HepG2 (cell line): ENCODE measurements at regions not wholly inside any gene's neighbourhood (a gene's known extent, or its start where the extent isn't known, plus 50 kb on each side); places are given as distances from the start of the nearest gene placed in this dataset.

Source experiments
- ATAC-seq: fragments of 200-7000 bp; cut with Tn5 transposase; 3 replicates; pipeline ENCODE4 v1.9.1; 2020; ENCODE audit warnings: mild to moderate bottlenecking, moderate library complexity
- BruUV-seq: library from RNA; stranded (reverse); fragments of 400-500 nt; replicated peaks from 2 replicates; lab custom pipeline; 2021; lab: Mats Ljungman, UMichigan
- CTCF ChIA-PET: fragments of 300-600 bp; formaldehyde crosslinking; extraction: SDS; loops from one replicate; lab custom pipeline; 2021; ENCODE audit warnings: low total read pairs, inconsistent platforms, low intra/inter-chr PET ratio; lab: Yijun Ruan, JAX
- POLR2A ChIA-PET: fragments of 350-600 bp; sonication (Branson Sonifier 250); formaldehyde crosslinking; loops from one replicate; lab custom pipeline; 2020; ENCODE audit warnings: antibody characterized with exemption, inconsistent platforms; lab: Yijun Ruan, JAX
- DNase-seq: peaks from one replicate; pipeline ENCODE4 v3.0.0-alpha.2; 2015; ENCODE audit warnings: low spot score
- FAIRE-seq: peaks from 3 replicates; lab custom pipeline; 2011; peaks lifted over from hg19 to GRCh38; lab: Jason Lieb, UNC
- H2AFZ ChIP-seq: one replicate; pipeline ENCODE4 v1.6.1; 2011; ENCODE audit warnings: low read length, inconsistent platforms
- H3K27ac ChIP-seq: fragments of 300-600 bp; 3 replicates; pipeline ENCODE4 v1.8.0; 2011; ENCODE audit warnings: mixed run types, mild to moderate bottlenecking, mixed read lengths, low read length, inconsistent platforms; ENCODE audit not compliant: insufficient read depth; ENCODE audit errors: extremely low read length
- H3K27me3 ChIP-seq, 2 experiments: fragments of 200-600 bp in 1 of 2; 2 replicates in 1 of 2; 3 replicates in 1 of 2; pipeline versions ENCODE4 v1.6.0 to v1.8.0; 2011; ENCODE audit warnings: low read length in 2 of 2, mild to moderate bottlenecking in 2 of 2, moderate library complexity in 2 of 2, inconsistent platforms in 1 of 2; ENCODE audit not compliant: insufficient read depth in 2 of 2, control insufficient read depth in 1 of 2
- H3K36me3 ChIP-seq, 2 experiments: fragments of 200-600 bp in 1 of 2; replicated peaks in 1 of 2; 2 replicates in 1 of 2; 3 replicates in 1 of 2; pipeline versions ENCODE4 v1.5.1 to v1.8.0; 2011; ENCODE audit warnings: low read length in 2 of 2, inconsistent platforms in 1 of 2; ENCODE audit not compliant: insufficient read depth in 2 of 2, control insufficient read depth in 1 of 2
- H3K4me1 ChIP-seq: 2 replicates; pipeline ENCODE4 v1.5.1; 2012; ENCODE audit warnings: low read length, inconsistent platforms; ENCODE audit not compliant: insufficient read depth
- H3K4me2 ChIP-seq: 2 replicates; pipeline ENCODE4 v1.6.0; 2011; ENCODE audit warnings: low read depth, low read length, inconsistent platforms
- H3K4me3 ChIP-seq, 3 experiments: fragments of 200-600 bp in 1 of 3; sonication (generic), shearing (Covaris generic) in 1 of 3; replicated peaks in 1 of 3; 2 replicates each; pipeline ENCODE4 v1.5.1; 2011 to 2016; ENCODE audit warnings: low read length in 3 of 3, inconsistent platforms in 2 of 3, low read depth in 2 of 3, mild to moderate bottlenecking in 2 of 3, control low read depth in 1 of 3, mixed read lengths in 1 of 3; ENCODE audit not compliant: insufficient read depth in 1 of 3
- H3K79me2 ChIP-seq: one replicate; pipeline ENCODE4 v1.6.1; 2011; ENCODE audit warnings: low read length, inconsistent platforms; ENCODE audit not compliant: insufficient read depth
- H3K9ac ChIP-seq: 2 replicates; pipeline ENCODE4 v1.6.0; 2011; ENCODE audit warnings: mild to moderate bottlenecking, low read depth, low read length, inconsistent platforms; ENCODE audit not compliant: insufficient read depth
- H3K9me3 ChIP-seq: 2 replicates; pipeline ENCODE4 v1.5.1; 2012; ENCODE audit warnings: mild to moderate bottlenecking, low read length
- H4K20me1 ChIP-seq: 2 replicates; pipeline ENCODE4 v1.6.0; 2011; ENCODE audit warnings: inconsistent platforms, mild to moderate bottlenecking, low read length, moderate library complexity; ENCODE audit not compliant: insufficient read depth
- BHLHE40 ChIP-seq: IDR thresholded peaks from 2 replicates; pipeline ENCODE4 v1.6.1; 2011; ENCODE audit warnings: low read length, improper control_type of control experiment
- FLYWCH1 ChIP-seq: sonication (generic); formaldehyde crosslinking; IDR thresholded peaks from 2 replicates; pipeline ENCODE4 v1.8.1; 2023; ENCODE audit warnings: mild to moderate bottlenecking, missing genetic modification reagents
- GFI1 ChIP-seq: sonication (generic); formaldehyde crosslinking; IDR thresholded peaks from 2 replicates; pipeline ENCODE4 v1.5.0; 2020; ENCODE audit warnings: missing genetic modification reagents, mild to moderate bottlenecking, borderline replicate concordance
- KAT8 ChIP-seq: IDR thresholded peaks from 2 replicates; pipeline ENCODE4 v1.6.1; 2016; ENCODE audit warnings: missing genetic modification reagents, missing compliant biosample characterization
- KMT2A ChIP-seq: sonication (generic); formaldehyde crosslinking; IDR thresholded peaks from 2 replicates; pipeline ENCODE4 v1.4.0; 2020; ENCODE audit warnings: missing genetic modification reagents
- SIN3B ChIP-seq: fragments of 150-350 bp; IDR thresholded peaks from 2 replicates; pipeline ENCODE4 v1.6.1; 2014; ENCODE audit warnings: low read length
- SOX13 ChIP-seq, 3 experiments: fragments of 450-650 bp in 1 of 3; sonication (generic) in 1 of 3; formaldehyde crosslinking in 1 of 3; IDR thresholded peaks in 2 of 3; conservative IDR thresholded peaks in 1 of 3; 2 replicates each; pipeline versions ENCODE4 v1.5.0 to v1.6.1; 2016 to 2020; ENCODE audit warnings: antibody characterized with exemption in 1 of 3, mild to moderate bottlenecking in 1 of 3, missing compliant biosample characterization in 1 of 3, missing genetic modification reagents in 1 of 3, moderate library complexity in 1 of 3
- TCF12 ChIP-seq, 2 experiments: fragments of 450-650 bp in 1 of 2; sonication (generic) in 1 of 2; formaldehyde crosslinking in 1 of 2; IDR thresholded peaks; 2 replicates each; pipeline versions ENCODE4 v1.6.1 to v1.8.0; 2017 to 2022; ENCODE audit warnings: antibody characterized with exemption in 1 of 2, mild to moderate bottlenecking in 1 of 2, missing genetic modification reagents in 1 of 2, moderate library complexity in 1 of 2
- THYN1 ChIP-seq: sonication (generic); formaldehyde crosslinking; IDR thresholded peaks from 2 replicates; pipeline ENCODE4 v1.8.1; 2023; ENCODE audit warnings: low read depth, mild to moderate bottlenecking, moderate library complexity, missing genetic modification reagents, borderline replicate concordance
- ZNF143 ChIP-seq: sonication (generic); formaldehyde crosslinking; IDR thresholded peaks from 2 replicates; pipeline ENCODE4 v1.4.0; 2020; ENCODE audit warnings: missing genetic modification reagents
- ZNF577 ChIP-seq: sonication (generic); formaldehyde crosslinking; IDR thresholded peaks from 2 replicates; pipeline ENCODE4 v1.4.0; 2020; ENCODE audit warnings: mild to moderate bottlenecking, low read depth, missing genetic modification reagents, borderline replicate concordance
- ZSCAN30 ChIP-seq: sonication (generic); formaldehyde crosslinking; IDR thresholded peaks from 2 replicates; pipeline ENCODE4 v1.5.0; 2020; ENCODE audit warnings: mild to moderate bottlenecking, missing genetic modification reagents
- WGBS: methylation state at CpG from one replicate; pipeline ENCODE4 v1.1.6; 2017; ENCODE audit warnings: low lambda C conversion rate; 5-methylcytosine and 5-hydroxymethylcytosine counted together
- in situ Hi-C: cut with HindIII; loops from 2 replicates; pipeline ENCODE4 v1.10.0; 2017; ENCODE audit warnings: low pct_unique_long_range_greater_than_20kb; ENCODE audit not compliant: extremely low pct_ligation_motif_present
- intact Hi-C: fragments of 100-400 bp; cut with micrococcal nuclease; formaldehyde crosslinking; loops from one replicate; pipeline ENCODE4 v1.10.0; 2022; ENCODE audit not compliant: unreplicated experiment
- TF ChIP-seq, protein P1 (sequence below): sonication (generic); formaldehyde crosslinking; IDR thresholded peaks from 2 replicates; pipeline ENCODE4 v1.4.0; 2020; ENCODE audit warnings: missing genetic modification reagents
- TF ChIP-seq, protein P2 (sequence below): sonication (generic); formaldehyde crosslinking; IDR thresholded peaks from 2 replicates; pipeline ENCODE4 v1.5.0; 2020; ENCODE audit warnings: mild to moderate bottlenecking, low read depth, missing genetic modification reagents, borderline replicate concordance
- TF ChIP-seq, protein P3 (sequence below): sonication (generic); formaldehyde crosslinking; IDR thresholded peaks from 2 replicates; pipeline ENCODE4 v1.4.0; 2020; ENCODE audit warnings: missing genetic modification reagents

DNA sequence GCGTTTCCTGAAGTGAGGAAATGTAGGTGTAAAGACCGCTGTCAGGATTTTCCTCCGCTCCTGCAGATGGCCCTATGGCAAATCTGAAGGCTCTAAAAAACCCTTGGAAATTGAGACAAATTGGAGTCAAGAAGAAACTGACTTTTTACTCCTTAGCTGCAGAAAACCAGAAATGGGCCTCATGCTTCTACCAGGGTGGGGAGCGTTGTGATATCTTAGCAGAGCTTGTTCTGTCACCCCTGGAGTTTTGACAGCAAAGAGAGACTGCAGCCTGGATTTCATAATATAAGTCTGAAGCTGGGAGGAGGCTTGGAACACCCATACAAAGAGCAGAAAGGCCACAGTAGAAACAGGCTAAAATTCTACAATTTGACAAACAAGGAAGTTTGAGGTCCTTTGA is 283.0 kb upstream of the PLSCR5 start:
- DNase-seq (no peak), ATAC-seq (no peak), FAIRE-seq (no peak)
- H3K4me2 ChIP-seq, result no peak overlapping the region
- no peaks in the 10 kb centered on the region for H3K36me3 ChIP-seq
- in situ Hi-C loops, result no loop called here
- H3K4me1 ChIP-seq, result no peaks in the 10 kb centered on the region
- H3K4me3 ChIP-seq, result no peak overlapping the region
- no peak overlapping the region for H3K27ac ChIP-seq
- no peak overlapping the region for H2AFZ ChIP-seq
- no peaks in the 10 kb centered on the region for H3K27me3 ChIP-seq
- intact Hi-C loops, result no loop called here
- 29% methylated on average over 4 of the region's 4 CpGs for WGBS
- no peaks in the 10 kb centered on the region for H4K20me1 ChIP-seq
- ChIA-PET POLR2A (no interaction called here), CTCF (no interaction called here)
- no peaks in the 10 kb centered on the region for H3K9me3 ChIP-seq
- no peaks in the 10 kb centered on the region for H3K79me2 ChIP-seq
- no TSS peak for BruUV-seq
- H3K9ac ChIP-seq, result no peak overlapping the region
- TF ChIP-seq KAT8 (CRISPR knock-in tag) (no peak), ZNF143 (CRISPR knock-in tag) (no peak), SIN3B (no peak), THYN1 (CRISPR knock-in tag) (no peak), ZSCAN30 (CRISPR knock-in tag) (no peak), SOX13 (IDR thresholded peaks at IDR 0.05) (no peak), SOX13 (CRISPR knock-in tag; conservative IDR thresholded peaks at IDR 0.05 in 1 of 2, IDR thresholded peaks at IDR 0.05 in 1 of 2) (no peak), TCF12 (IDR thresholded peaks at IDR 0.05) (no peak), TCF12 (CRISPR knock-in tag; IDR thresholded peaks at IDR 0.05) (no peak), KMT2A (CRISPR knock-in tag) (no peak), FLYWCH1 (CRISPR knock-in tag) (no peak), BHLHE40 (no peak), ZNF577 (CRISPR knock-in tag) (no peak), GFI1 (CRISPR knock-in tag) (no peak)
- TF ChIP-seq, protein P1, sequence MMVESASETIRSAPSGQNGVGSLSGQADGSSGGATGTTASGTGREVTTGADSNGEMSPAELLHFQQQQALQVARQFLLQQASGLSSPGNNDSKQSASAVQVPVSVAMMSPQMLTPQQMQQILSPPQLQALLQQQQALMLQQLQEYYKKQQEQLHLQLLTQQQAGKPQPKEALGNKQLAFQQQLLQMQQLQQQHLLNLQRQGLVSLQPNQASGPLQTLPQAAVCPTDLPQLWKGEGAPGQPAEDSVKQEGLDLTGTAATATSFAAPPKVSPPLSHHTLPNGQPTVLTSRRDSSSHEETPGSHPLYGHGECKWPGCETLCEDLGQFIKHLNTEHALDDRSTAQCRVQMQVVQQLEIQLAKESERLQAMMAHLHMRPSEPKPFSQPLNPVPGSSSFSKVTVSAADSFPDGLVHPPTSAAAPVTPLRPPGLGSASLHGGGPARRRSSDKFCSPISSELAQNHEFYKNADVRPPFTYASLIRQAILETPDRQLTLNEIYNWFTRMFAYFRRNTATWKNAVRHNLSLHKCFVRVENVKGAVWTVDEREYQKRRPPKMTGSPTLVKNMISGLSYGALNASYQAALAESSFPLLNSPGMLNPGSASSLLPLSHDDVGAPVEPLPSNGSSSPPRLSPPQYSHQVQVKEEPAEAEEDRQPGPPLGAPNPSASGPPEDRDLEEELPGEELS (CRISPR knock-in tag), result no peak
- TF ChIP-seq, protein P2, sequence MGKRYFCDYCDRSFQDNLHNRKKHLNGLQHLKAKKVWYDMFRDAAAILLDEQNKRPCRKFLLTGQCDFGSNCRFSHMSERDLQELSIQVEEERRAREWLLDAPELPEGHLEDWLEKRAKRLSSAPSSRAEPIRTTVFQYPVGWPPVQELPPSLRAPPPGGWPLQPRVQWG (CRISPR knock-in tag), result no peak
- TF ChIP-seq, protein P3, sequence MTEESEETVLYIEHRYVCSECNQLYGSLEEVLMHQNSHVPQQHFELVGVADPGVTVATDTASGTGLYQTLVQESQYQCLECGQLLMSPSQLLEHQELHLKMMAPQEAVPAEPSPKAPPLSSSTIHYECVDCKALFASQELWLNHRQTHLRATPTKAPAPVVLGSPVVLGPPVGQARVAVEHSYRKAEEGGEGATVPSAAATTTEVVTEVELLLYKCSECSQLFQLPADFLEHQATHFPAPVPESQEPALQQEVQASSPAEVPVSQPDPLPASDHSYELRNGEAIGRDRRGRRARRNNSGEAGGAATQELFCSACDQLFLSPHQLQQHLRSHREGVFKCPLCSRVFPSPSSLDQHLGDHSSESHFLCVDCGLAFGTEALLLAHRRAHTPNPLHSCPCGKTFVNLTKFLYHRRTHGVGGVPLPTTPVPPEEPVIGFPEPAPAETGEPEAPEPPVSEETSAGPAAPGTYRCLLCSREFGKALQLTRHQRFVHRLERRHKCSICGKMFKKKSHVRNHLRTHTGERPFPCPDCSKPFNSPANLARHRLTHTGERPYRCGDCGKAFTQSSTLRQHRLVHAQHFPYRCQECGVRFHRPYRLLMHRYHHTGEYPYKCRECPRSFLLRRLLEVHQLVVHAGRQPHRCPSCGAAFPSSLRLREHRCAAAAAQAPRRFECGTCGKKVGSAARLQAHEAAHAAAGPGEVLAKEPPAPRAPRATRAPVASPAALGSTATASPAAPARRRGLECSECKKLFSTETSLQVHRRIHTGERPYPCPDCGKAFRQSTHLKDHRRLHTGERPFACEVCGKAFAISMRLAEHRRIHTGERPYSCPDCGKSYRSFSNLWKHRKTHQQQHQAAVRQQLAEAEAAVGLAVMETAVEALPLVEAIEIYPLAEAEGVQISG (CRISPR knock-in tag), result no peak
